ENCODE measurements at regions not wholly inside any gene's neighbourhood (a gene's known extent, or its start where the extent isn't known, plus 50 kb on each side); places are given as distances from the start of the nearest gene placed in this dataset.
A peak's percentile ranks its signal among the peaks of the same experiment; 100 is the strongest.
"Not testable (repeated sequence)": the region's sequence is repeated elsewhere in the genome, so short reads cannot be mapped to it uniquely, and the experiment has no call there.

- no peak for DNase-seq (ENCODE audit: low read depth)
- H3K4me3 ChIP-seq (replicated peaks; ENCODE audit: low read depth, low read length): no peak overlapping the region
- TF ChIP-seq, protein P1, sequence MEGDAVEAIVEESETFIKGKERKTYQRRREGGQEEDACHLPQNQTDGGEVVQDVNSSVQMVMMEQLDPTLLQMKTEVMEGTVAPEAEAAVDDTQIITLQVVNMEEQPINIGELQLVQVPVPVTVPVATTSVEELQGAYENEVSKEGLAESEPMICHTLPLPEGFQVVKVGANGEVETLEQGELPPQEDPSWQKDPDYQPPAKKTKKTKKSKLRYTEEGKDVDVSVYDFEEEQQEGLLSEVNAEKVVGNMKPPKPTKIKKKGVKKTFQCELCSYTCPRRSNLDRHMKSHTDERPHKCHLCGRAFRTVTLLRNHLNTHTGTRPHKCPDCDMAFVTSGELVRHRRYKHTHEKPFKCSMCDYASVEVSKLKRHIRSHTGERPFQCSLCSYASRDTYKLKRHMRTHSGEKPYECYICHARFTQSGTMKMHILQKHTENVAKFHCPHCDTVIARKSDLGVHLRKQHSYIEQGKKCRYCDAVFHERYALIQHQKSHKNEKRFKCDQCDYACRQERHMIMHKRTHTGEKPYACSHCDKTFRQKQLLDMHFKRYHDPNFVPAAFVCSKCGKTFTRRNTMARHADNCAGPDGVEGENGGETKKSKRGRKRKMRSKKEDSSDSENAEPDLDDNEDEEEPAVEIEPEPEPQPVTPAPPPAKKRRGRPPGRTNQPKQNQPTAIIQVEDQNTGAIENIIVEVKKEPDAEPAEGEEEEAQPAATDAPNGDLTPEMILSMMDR (IDR thresholded peaks at IDR 0.05; ENCODE audit: low read length, missing control alignments): no peak
These were observed 54.8 kb upstream of the SORCS2 start for GRCh38 chr4:7137326-7138200.

- no peak overlapping the region for H3K4me3 ChIP-seq (replicated peaks; ENCODE audit: low read depth, low read length)
- DNase-seq (ENCODE audit: low read depth): no peak
- TF ChIP-seq, protein P1 (IDR thresholded peaks at IDR 0.05; ENCODE audit: low read length, missing control alignments): no peak
These were observed 56.0 kb upstream of the SORCS2 start for GRCh38 chr4:7136351-7136750.

GRCh38 chr4:7135389-7135746 is 57.0 kb upstream of the SORCS2 start:
- DNase-seq (ENCODE audit: low read depth): no peak
- H3K4me3 ChIP-seq (replicated peaks; ENCODE audit: low read depth, low read length): no peak overlapping the region
- TF ChIP-seq, protein P1 (IDR thresholded peaks at IDR 0.05; ENCODE audit: low read length, missing control alignments): no peak

DNA sequence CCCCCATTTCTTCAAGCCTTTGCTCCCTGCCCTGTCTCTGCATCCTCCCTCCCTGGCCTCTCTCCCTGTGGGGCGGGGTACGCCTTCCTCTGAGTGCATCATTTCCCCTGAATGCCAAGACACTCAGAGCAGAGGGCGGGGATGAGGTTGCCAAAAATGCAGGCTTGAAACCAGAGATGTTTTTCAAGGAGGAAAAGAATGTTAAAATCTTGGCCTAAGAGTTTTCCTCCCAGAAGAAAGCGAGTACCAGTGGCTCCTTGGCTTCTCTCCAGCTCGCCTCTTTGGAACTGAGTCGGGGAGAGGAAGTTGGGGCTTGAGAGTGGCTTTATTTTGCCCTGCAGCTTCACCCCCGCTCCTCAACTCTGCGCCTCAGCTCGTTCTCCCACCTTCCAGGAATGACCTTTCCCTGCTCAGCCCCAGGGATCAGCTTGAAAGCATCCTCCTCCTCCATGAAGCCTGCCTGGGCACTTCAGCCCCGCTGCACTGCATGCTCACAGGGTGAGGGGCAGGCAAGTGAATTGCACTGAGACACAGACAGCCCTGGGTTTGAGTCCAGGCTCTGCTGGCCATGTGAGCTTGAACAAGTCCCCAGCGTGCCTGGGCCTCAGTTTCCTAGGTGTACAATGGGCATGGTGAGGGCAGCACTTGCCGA is 57.5 kb upstream of the SORCS2 start:
- TF ChIP-seq, protein P1 (IDR thresholded peaks at IDR 0.05; ENCODE audit: low read length, missing control alignments): no peak
- no peak overlapping the region for H3K4me3 ChIP-seq (replicated peaks; ENCODE audit: low read depth, low read length)
- DNase-seq (ENCODE audit: low read depth): peak; percentile 79

GRCh38 chr4:7133818-7134650 is 58.3 kb upstream of the SORCS2 start:
- H3K4me3 ChIP-seq (replicated peaks; ENCODE audit: low read depth, low read length); DNase-seq (ENCODE audit: low read depth): not testable (repeated sequence)

DNA sequence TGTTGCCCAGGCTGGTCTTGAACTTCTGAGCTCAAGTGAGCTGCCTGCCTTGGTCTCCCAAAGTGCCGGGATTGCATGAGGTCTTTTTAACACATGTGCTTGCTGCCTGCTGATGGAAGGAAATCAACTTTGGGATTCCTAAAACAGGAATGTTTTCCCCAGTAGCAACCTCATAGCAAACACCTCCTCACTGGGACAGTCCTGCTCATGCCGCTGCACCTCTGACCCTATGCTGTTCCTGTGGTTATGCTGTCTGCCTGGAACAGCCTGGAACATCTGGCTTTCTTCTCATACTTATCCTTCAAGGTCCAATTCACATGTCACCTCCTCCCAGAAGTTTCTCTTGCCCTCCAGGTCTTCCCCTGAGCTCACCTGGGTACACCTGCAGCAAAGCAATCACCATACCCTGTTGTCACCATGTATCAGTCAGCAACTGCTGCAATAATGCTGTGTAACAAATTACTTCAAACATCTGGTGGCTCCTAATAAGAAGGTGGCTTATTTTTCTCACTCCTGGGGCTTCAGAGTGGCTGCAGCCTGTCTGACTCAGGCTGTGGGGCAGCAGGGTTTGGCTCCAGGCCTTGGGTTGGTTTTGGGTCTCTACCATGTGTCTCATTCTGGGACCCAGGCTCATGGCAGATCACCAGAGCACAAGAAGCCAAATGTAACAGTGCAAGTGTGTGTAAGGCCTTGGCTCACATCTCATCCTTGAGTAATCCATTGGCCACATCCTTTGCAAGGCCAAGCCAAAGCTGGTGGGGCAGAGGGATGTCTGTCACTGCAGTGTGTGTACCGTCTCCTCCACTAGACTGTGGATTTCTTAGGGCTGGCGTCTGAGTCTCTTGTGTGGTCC is 59.4 kb upstream of the SORCS2 start:
- DNase-seq (ENCODE audit: low read depth): no peak
- TF ChIP-seq, protein P1 (IDR thresholded peaks at IDR 0.05; ENCODE audit: low read length, missing control alignments): no peak
- no peak overlapping the region for H3K4me3 ChIP-seq (replicated peaks; ENCODE audit: low read depth, low read length)
